H1 (cell line): ENCODE measurements at regions not wholly inside any gene's neighbourhood (a gene's known extent, or its start where the extent isn't known, plus 50 kb on each side); places are given as distances from the start of the nearest gene placed in this dataset.

Experiments used
- CBX8 ChIP-seq: fragments of 300-800, 300-1000 bp; sonication (generic); IDR thresholded peaks from 2 replicates; pipeline ENCODE4 v1.7.1; 2016; ENCODE audit warnings: low read depth, low read length, borderline replicate concordance
- CEBPB ChIP-seq: IDR thresholded peaks from 2 replicates; pipeline ENCODE4 v1.6.1; 2012; ENCODE audit warnings: low read depth, low read length
- CREB1 ChIP-seq: IDR thresholded peaks from 2 replicates; pipeline ENCODE4 v1.6.1; 2012; ENCODE audit warnings: inconsistent platforms
- CTCF ChIP-seq, 3 experiments: IDR thresholded peaks; 1 replicate in 2 of 3; 2 replicates in 1 of 3; pipeline versions ENCODE4 v1.5.1 to v1.6.1; 2011; ENCODE audit warnings: low read length in 3 of 3, mild to moderate bottlenecking in 3 of 3, inconsistent platforms in 2 of 3, low read depth in 1 of 3, moderate library complexity in 1 of 3; ENCODE audit not compliant: insufficient read depth in 1 of 3; ENCODE audit errors: control extremely low read depth in 1 of 3
- EP300 ChIP-seq, 2 experiments: IDR thresholded peaks; 1 replicate in 1 of 2; 2 replicates in 1 of 2; pipeline ENCODE4 v1.6.1; 2011 to 2012; ENCODE audit warnings: low read depth in 2 of 2, low read length in 2 of 2, mild to moderate bottlenecking in 2 of 2, borderline replicate concordance in 1 of 2, inconsistent platforms in 1 of 2, moderate library complexity in 1 of 2
- MAX ChIP-seq: IDR thresholded peaks from 2 replicates; pipeline ENCODE4 v1.6.1; 2012; ENCODE audit warnings: inconsistent platforms
- POLR2AphosphoS5 ChIP-seq: IDR thresholded peaks from 2 replicates; pipeline ENCODE4 v1.6.1; 2011; ENCODE audit warnings: low read depth, low read length
- RFX5 ChIP-seq: IDR thresholded peaks from 2 replicates; pipeline ENCODE4 v1.6.1; 2011; ENCODE audit warnings: low read depth, low read length, improper control_type of control experiment, borderline replicate concordance
- SP1 ChIP-seq: IDR thresholded peaks from 2 replicates; pipeline ENCODE4 v1.6.1; 2011; ENCODE audit warnings: low read depth, low read length
- YY1 ChIP-seq: IDR thresholded peaks from 2 replicates; pipeline ENCODE4 v1.6.1; 2011; ENCODE audit warnings: low read depth, mild to moderate bottlenecking, low read length

GRCh38 chr11:98630736-98631135 lies 390.0 kb upstream of the CNTN5 start:
- no peak for TF ChIP-seq CREB1
- no peak for TF ChIP-seq MAX
- TF ChIP-seq CEBPB = no peak
- no peak for TF ChIP-seq CBX8
- TF ChIP-seq YY1 = no peak
- TF ChIP-seq SP1 = no peak
- no peak for TF ChIP-seq CTCF (IDR thresholded peaks at IDR 0.05; ENCODE audit: control extremely low read depth in 1 of 3, insufficient read depth in 1 of 3, low read depth in 1 of 3, low read length in 3 of 3)
- no peak for TF ChIP-seq EP300 (IDR thresholded peaks at IDR 0.05; ENCODE audit: borderline replicate concordance in 1 of 2, low read depth in 2 of 2, low read length in 2 of 2)
- TF ChIP-seq RFX5 = no peak
- no peak for TF ChIP-seq POLR2AphosphoS5
